Glutamatergic neuron (in vitro differentiated cells): ENCODE measurements at regions not wholly inside any gene's neighbourhood (a gene's known extent, or its start where the extent isn't known, plus 50 kb on each side); places are given as distances from the start of the nearest gene placed in this dataset.

ENCODE experiments used
- DNase-seq: peaks from one replicate; pipeline ENCODE4 v3.0.0; 2022
- H3K27ac Mint-ChIP-seq: one replicate; pipeline ENCODE4 v1.8.0; 2020; ENCODE audit warnings: mild to moderate bottlenecking, mixed read lengths, inconsistent platforms; ENCODE audit not compliant: unreplicated experiment
- H3K27me3 Mint-ChIP-seq: one replicate; pipeline ENCODE4 v1.8.0; 2020; ENCODE audit warnings: mild to moderate bottlenecking, moderate library complexity, mixed read lengths, inconsistent platforms; ENCODE audit not compliant: unreplicated experiment
- H3K36me3 Mint-ChIP-seq: one replicate; pipeline ENCODE4 v1.8.0; 2020; ENCODE audit warnings: mild to moderate bottlenecking, mixed read lengths, inconsistent platforms; ENCODE audit not compliant: unreplicated experiment
- H3K4me1 Mint-ChIP-seq: one replicate; pipeline ENCODE4 v1.8.0; 2020; ENCODE audit warnings: mild to moderate bottlenecking, low read depth, mixed read lengths, inconsistent platforms; ENCODE audit not compliant: unreplicated experiment
- H3K4me3 Mint-ChIP-seq: one replicate; pipeline ENCODE4 v1.8.0; 2020; ENCODE audit warnings: mild to moderate bottlenecking, mixed read lengths, inconsistent platforms; ENCODE audit not compliant: unreplicated experiment
- H3K9me3 Mint-ChIP-seq: one replicate; pipeline ENCODE4 v1.8.0; 2020; ENCODE audit warnings: mild to moderate bottlenecking, moderate library complexity, mixed read lengths, inconsistent platforms; ENCODE audit not compliant: unreplicated experiment
- TF ChIP-seq, protein P1 (sequence below): fragments of 200-600 bp; sonication (generic); IDR thresholded peaks from one replicate; pipeline ENCODE4 v1.5.0; 2021; ENCODE audit not compliant: partially characterized antibody, unreplicated experiment

DNA sequence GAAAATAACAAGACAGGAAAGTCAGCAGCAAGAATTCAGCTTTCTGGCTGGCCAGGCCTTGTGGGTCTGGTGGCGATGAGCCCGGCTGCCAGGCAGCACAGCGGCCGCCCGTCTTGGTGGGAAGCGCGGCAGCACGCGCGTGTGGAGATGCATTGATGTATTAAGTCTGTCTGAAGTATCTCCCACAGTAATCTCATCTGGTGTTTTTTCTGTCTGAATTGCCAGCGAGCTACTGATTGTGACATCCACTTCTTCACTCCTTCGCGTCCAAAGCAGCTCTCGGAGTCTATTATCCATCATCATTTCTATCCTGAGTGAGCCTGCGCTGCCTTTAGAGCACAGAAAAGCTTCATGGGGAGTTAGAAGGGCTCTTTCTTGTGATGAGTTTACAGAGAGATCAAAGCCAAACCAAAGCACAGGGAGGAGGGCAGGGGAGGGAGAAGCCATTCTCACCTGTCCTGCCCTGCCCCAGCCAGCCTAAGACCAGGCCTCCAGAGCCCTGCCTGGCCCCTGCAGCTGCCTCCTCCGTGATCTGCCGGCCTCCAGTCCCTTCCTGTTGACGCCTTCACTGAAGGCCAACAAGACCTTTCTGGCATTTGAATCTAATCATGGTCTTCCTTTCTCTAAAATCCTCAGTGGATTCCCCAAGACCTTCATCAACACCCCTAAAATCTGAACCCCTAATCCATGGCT is 1419.0 kb downstream of the TBC1D22A start:
- Mint-ChIP-seq H3K36me3 (peaks cover 19% of the 10 kb centered on the region), H3K27ac (no peak overlapping the region), H3K4me3 (no peak overlapping the region), H3K9me3 (peaks cover 10% of the 10 kb centered on the region), H3K27me3 (peaks cover 1% of the 10 kb centered on the region), H3K4me1 (peaks cover 3% of the 10 kb centered on the region)
- TF ChIP-seq, protein P1, sequence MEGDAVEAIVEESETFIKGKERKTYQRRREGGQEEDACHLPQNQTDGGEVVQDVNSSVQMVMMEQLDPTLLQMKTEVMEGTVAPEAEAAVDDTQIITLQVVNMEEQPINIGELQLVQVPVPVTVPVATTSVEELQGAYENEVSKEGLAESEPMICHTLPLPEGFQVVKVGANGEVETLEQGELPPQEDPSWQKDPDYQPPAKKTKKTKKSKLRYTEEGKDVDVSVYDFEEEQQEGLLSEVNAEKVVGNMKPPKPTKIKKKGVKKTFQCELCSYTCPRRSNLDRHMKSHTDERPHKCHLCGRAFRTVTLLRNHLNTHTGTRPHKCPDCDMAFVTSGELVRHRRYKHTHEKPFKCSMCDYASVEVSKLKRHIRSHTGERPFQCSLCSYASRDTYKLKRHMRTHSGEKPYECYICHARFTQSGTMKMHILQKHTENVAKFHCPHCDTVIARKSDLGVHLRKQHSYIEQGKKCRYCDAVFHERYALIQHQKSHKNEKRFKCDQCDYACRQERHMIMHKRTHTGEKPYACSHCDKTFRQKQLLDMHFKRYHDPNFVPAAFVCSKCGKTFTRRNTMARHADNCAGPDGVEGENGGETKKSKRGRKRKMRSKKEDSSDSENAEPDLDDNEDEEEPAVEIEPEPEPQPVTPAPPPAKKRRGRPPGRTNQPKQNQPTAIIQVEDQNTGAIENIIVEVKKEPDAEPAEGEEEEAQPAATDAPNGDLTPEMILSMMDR: no peak
- DNase-seq: no peak

DNA sequence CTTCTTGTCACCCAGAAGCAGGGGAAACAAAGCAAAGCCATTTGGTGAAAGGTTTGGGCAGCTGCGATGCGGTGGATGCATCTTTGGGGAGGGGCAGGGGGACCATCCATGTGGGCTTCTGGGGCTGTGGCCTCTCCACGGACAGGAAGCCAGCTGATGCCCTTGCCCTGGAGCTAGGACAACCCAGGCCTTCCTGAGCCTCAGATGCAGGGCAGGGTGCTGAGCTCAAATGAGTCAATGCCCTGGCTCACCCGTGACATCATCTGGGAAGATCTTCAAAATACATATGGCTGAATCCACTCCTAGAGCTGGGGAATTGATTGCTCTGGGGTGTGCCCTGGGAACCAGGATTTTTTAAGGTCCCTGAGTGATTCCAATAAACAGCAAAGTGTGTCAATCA is 1418.2 kb downstream of the TBC1D22A start:
- Mint-ChIP-seq H3K4me1 (peaks cover 3% of the 10 kb centered on the region), H3K27me3 (peaks cover 1% of the 10 kb centered on the region), H3K9me3 (peaks cover 10% of the 10 kb centered on the region), H3K36me3 (peaks cover 19% of the 10 kb centered on the region), H3K27ac (no peak overlapping the region), H3K4me3 (no peak overlapping the region)
- TF ChIP-seq, protein P1: no peak
- no peak for DNase-seq

- Mint-ChIP-seq H3K27me3 (peaks cover 1% of the 10 kb centered on the region), H3K4me1 (peaks cover 3% of the 10 kb centered on the region), H3K9me3 (peaks cover 16% of the 10 kb centered on the region), H3K27ac (no peak overlapping the region), H3K4me3 (no peak overlapping the region), H3K36me3 (peaks cover 14% of the 10 kb centered on the region)
- TF ChIP-seq, protein P1: no peak
- no peak for DNase-seq
Observed at GRCh38 chr22:48179571-48180546, 1417.4 kb downstream of the TBC1D22A start.

- Mint-ChIP-seq H3K4me1 (peaks cover 3% of the 10 kb centered on the region), H3K4me3 (no peak overlapping the region), H3K36me3 (peaks cover 9% of the 10 kb centered on the region), H3K27me3 (no peaks in the 10 kb centered on the region), H3K27ac (no peak overlapping the region), H3K9me3 (peaks cover 14% of the 10 kb centered on the region)
- TF ChIP-seq, protein P1: no peak
- DNase-seq: no peak
Observed at GRCh38 chr22:48178536-48178935, 1416.1 kb downstream of the TBC1D22A start.
